ENCODE measurements at regions not wholly inside any gene's neighbourhood (a gene's known extent, or its start where the extent isn't known, plus 50 kb on each side); places are given as distances from the start of the nearest gene placed in this dataset.

DNA sequence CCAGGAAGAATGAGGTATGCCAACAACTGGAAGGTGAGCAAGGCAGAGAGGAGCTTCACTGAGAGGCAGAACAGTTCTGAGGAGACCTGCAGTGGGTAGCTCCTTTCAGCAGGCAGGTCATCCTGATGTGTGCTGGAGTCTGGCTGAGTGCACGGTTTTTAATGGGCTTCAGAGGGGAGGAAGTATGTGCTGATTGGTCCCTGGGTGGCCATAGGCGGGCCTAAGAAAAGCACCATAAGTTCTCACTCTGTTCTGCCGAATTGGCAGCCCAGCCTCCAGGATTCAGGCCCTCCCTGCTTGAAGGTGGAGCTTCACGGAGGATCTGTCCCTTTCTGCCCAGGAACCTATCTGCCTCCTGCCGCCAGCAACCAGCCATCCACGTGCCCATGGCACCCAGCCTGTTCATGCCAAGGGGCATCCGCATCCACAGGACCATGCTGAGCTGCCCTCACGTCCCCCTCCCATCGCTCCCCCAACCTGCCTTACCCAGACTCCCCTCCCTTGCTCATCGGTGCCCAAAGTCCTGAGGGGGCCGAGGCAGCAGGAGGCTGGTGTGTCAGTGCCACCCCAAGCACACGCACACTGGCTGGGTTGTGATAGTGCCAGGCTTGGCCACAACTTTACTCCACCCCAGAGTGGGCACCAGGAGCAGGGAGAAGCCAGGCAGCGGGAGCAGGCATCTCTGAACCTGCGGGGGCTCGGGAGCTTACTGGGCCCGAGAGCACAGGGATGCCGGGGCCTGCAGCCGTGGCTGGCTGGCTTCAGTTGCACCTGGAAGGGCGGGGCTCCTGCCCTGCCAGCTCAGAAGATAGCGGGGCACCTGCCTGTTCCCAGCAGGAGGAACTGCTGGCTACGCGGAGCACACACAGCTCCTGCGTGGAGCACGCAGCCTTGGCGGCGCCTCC lies 608.4 kb upstream of the FOXG1 start:
- no peak for TF ChIP-seq EZH2 (IDR thresholded peaks at IDR 0.05)
- TF ChIP-seq POLR2AphosphoS5 (IDR thresholded peaks at IDR 0.05; ENCODE audit: borderline replicate concordance, low read depth, low read length): no peak
- TF ChIP-seq FOXP2 (optimal IDR thresholded peaks at IDR 0.05; ENCODE audit: control extremely low read depth, extremely low read length, insufficient read depth): no peak
